Heart left ventricle (tissue), 16 donors: ENCODE measurements at regions not wholly inside any gene's neighbourhood (a gene's known extent, or its start where the extent isn't known, plus 50 kb on each side); places are given as distances from the start of the nearest gene placed in this dataset.

Experiments
- ATAC-seq, 4 donors: fragments of 200-7000 bp; cut with Tn5 transposase; one replicate each; pipeline ENCODE4 v1.9.1; 2020 to 2022; ENCODE audit warnings: moderate library complexity in 4 of 4, mild to moderate bottlenecking in 3 of 4, moderate number of reproducible peaks in 1 of 4
- DNase-seq, 5 donors: peaks; one replicate each; pipeline ENCODE4 v3.0.0-alpha.2; 2020
- H3K27ac ChIP-seq, 12 donors: fragments of 200-600 bp; sonication (generic) in 4 of 12; one replicate each; pipeline versions ENCODE4 v1.5.0 to v1.8.0; 2016 to 2022; ENCODE audit warnings: mild to moderate bottlenecking in 2 of 12
- H3K27me3 ChIP-seq, 9 donors: fragments of 200-600 bp; sonication (generic) in 2 of 9; one replicate each; pipeline versions ENCODE4 v1.5.1 to v1.8.0; 2016 to 2022; ENCODE audit warnings: mild to moderate bottlenecking in 3 of 9
- H3K36me3 ChIP-seq, 9 donors: fragments of 200-600 bp; sonication (generic) in 2 of 9; one replicate each; pipeline versions ENCODE4 v1.5.0 to v1.8.0; 2018 to 2022; ENCODE audit warnings: mild to moderate bottlenecking in 2 of 9
- H3K4me1 ChIP-seq, 12 donors: fragments of 200-600 bp; sonication (generic) in 4 of 12; one replicate each; pipeline versions ENCODE4 v1.5.0 to v1.8.0; 2016 to 2022; ENCODE audit warnings: mild to moderate bottlenecking in 3 of 12
- H3K4me3 ChIP-seq, 12 donors: fragments of 200-600 bp; sonication (generic) in 4 of 12; one replicate each; pipeline versions ENCODE4 v1.5.0 to v1.8.0; 2017 to 2022; ENCODE audit warnings: mild to moderate bottlenecking in 9 of 12, moderate library complexity in 4 of 12
- H3K9me3 ChIP-seq, 12 donors: fragments of 200-600 bp; sonication (generic) in 4 of 12; one replicate each; pipeline versions ENCODE4 v1.5.0 to v1.8.0; 2016 to 2022; ENCODE audit warnings: mild to moderate bottlenecking in 1 of 12
- CTCF ChIP-seq, 12 donors: fragments of 200-600 bp; sonication (generic) in 4 of 12; IDR thresholded peaks; one replicate each; pipeline versions ENCODE4 v1.5.0 to v1.8.0; 2018 to 2022; ENCODE audit warnings: antibody characterized with exemption in 12 of 12, mild to moderate bottlenecking in 5 of 12
- POLR2A ChIP-seq, 2 donors: fragments of 450-650 bp; IDR thresholded peaks; one replicate each; pipeline ENCODE4 v1.6.1; 2017; ENCODE audit warnings: antibody characterized with exemption in 2 of 2, mild to moderate bottlenecking in 2 of 2, moderate library complexity in 2 of 2
- WGBS, 4 donors: extraction: QIAGEN DNeasy Blood & Tissue Kit in 2 of 4; methylation state at CpG; one replicate each; pipeline versions ENCODE4 v1.1.5 to v1.1.7; 2013 to 2018; 5-methylcytosine and 5-hydroxymethylcytosine counted together
- intact Hi-C, 10 donors: fragments of 100-400 bp; cut with DNase I; formaldehyde crosslinking; loops; one replicate each; pipeline versions ENCODE4 v1.11.1 to v1.14.2; 2022
- donor health status: ischemic (EF 13 %, LVEDD 7.1; RV severe dilation, severe dysfunction).
- donor health status: healthy with polysubstance abuse.
- donor health status: DM: no; HTN: yes; CAD: no.
- donor health status: DM: no; HTN: no; CAD: no.
- donor health status: ischemic (EF 25% LVEDD 6.9; RV normal size, moderate dysfunction).
- donor health status: ischemic (EF 25% LVEDD 5.7; RV mildly dilated, moderate dysfunction).
- donor health status: healthy.
- donor health status: DM: yes; HTN: yes; CAD: no.
- donor health status: ischemic (EF 35%, LVEDD 5.7; RV mildly dilated, moderate dysfunction).
- donor health status: nonischemic (EF 11% LVEDD 7.7; RV severe dilation, severe dysfunction).
- donor health status: DM: yes; HTN: yes; CAD: no.
- donor health status: PGD.
- donor health status: ischemic (EF 29% LVEDD 5.4; RV normal size, mild dysfunction).
- donor health status: nonischemic (EF 23%, LVEDD 6.1; RV moderate dilation, normal function).

- Histone ChIP-seq H3K36me3 (no peaks in the 10 kb centered on the region), H3K4me3 (no peak overlapping the region), H3K27me3 (no peaks in the 10 kb centered on the region), H3K9me3 (peaks cover 0 to 13% (median 0%) of the 10 kb centered on the region in 12 donors), H3K27ac (no peak overlapping the region), H3K4me1 (no peaks in the 10 kb centered on the region)
- TF ChIP-seq POLR2A (IDR thresholded peaks at IDR 0.05) (no peak), CTCF (IDR thresholded peaks at IDR 0.05) (no peak)
- 53 to 70% (median 62%) methylated on average over 2 of the region's 2 CpGs for WGBS, 4 donors
- intact Hi-C loops = no loop called here
- DNase-seq (no peak), ATAC-seq (no peak)
Measured at GRCh38 chr13:86080340-86080995, 281.2 kb upstream of the SLITRK6 start.

GRCh38 chr13:86066611-86067365 is 267.6 kb upstream of the SLITRK6 start:
- TF ChIP-seq CTCF (IDR thresholded peaks at IDR 0.05) (no peak), POLR2A (IDR thresholded peaks at IDR 0.05) (no peak)
- intact Hi-C loops = no loop called here
- no peak for DNase-seq
- H3K36me3 ChIP-seq = no peaks in the 10 kb centered on the region
- H3K4me3 ChIP-seq = no peak overlapping the region
- peaks cover 0 to 3% (median 0%) of the 10 kb centered on the region in 12 donors for H3K9me3 ChIP-seq
- H3K4me1 ChIP-seq = no peaks in the 10 kb centered on the region
- H3K27me3 ChIP-seq = no peaks in the 10 kb centered on the region
- WGBS, 4 donors = 68 to 74% (median 69%) methylated on average over 4 of the region's 4 CpGs
- no peak for ATAC-seq
- H3K27ac ChIP-seq = no peak overlapping the region

GRCh38 chr13:86052141-86052540 is 252.9 kb upstream of the SLITRK6 start:
- Histone ChIP-seq H3K27ac (no peak overlapping the region), H3K36me3 (no peaks in the 10 kb centered on the region), H3K9me3 (peaks cover 0 to 12% (median 0%) of the 10 kb centered on the region in 12 donors), H3K4me3 (no peak overlapping the region), H3K27me3 (no peaks in the 10 kb centered on the region), H3K4me1 (no peaks in the 10 kb centered on the region)
- no peak for DNase-seq
- TF ChIP-seq POLR2A (IDR thresholded peaks at IDR 0.05) = no peak
- no peak for TF ChIP-seq CTCF (IDR thresholded peaks at IDR 0.05)
- 72 to 94% (median 82%) methylated on average over 3 of the region's 3 CpGs for WGBS, 4 donors
- intact Hi-C loops = no loop called here
- no peak for ATAC-seq
